GM12878 (cell line): ENCODE measurements at regions not wholly inside any gene's neighbourhood (a gene's known extent, or its start where the extent isn't known, plus 50 kb on each side); places are given as distances from the start of the nearest gene placed in this dataset.

ENCODE experiments used
- ATAC-seq: fragments of 200-7000 bp; cut with Tn5 transposase; 3 replicates; pipeline ENCODE4 v1.9.1; 2020; ENCODE audit warnings: mild to moderate bottlenecking, moderate library complexity
- BruUV-seq: library from RNA; stranded (reverse); fragments of 400-500 nt; replicated peaks from 2 replicates; lab custom pipeline; 2021; lab: Mats Ljungman, UMichigan
- CTCF ChIA-PET: fragments of 300-600 bp; sonication (Branson Sonifier 250); formaldehyde crosslinking; extraction: SDS; loops from one replicate; lab custom pipeline; 2021; ENCODE audit warnings: inconsistent platforms; lab: Yijun Ruan, JAX
- POLR2A ChIA-PET: fragments of 350-600 bp; formaldehyde crosslinking; extraction: SDS; loops from one replicate; lab custom pipeline; 2021; ENCODE audit warnings: inconsistent platforms; lab: Charles Lee
- RAD21 ChIA-PET: fragments of 300-600 bp; sonication (Branson Sonifier 250); formaldehyde crosslinking; loops from one replicate; lab custom pipeline; 2023; ENCODE audit warnings: antibody characterized with exemption; ENCODE audit not compliant: unreplicated experiment; lab: Charles Lee
- SMC1A ChIA-PET: fragments of 300-600 bp; sonication (Branson Sonifier 250); formaldehyde crosslinking; loops from one replicate; lab custom pipeline; 2023; ENCODE audit not compliant: unreplicated experiment, uncharacterized antibody; lab: Charles Lee
- DNase-seq: peaks from one replicate; pipeline ENCODE4 v3.0.0-alpha.2; 2011; ENCODE audit warnings: low read depth, low spot score
- FAIRE-seq: peaks from 3 replicates; lab custom pipeline; 2011; peaks lifted over from hg19 to GRCh38; lab: Jason Lieb, UNC
- H2AFZ ChIP-seq: 2 replicates; pipeline ENCODE4 v1.6.0; 2011; ENCODE audit warnings: low read depth, low read length, control low read depth; ENCODE audit not compliant: control insufficient read depth
- H3K27ac ChIP-seq: 2 replicates; pipeline ENCODE4 v1.5.1; 2011; ENCODE audit warnings: control low read depth; ENCODE audit not compliant: control insufficient read depth, insufficient read depth
- H3K27me3 ChIP-seq, 2 experiments: replicated peaks in 1 of 2; 2 replicates each; pipeline versions ENCODE4 v1.6.0 to v1.6.1; 2011; ENCODE audit warnings: low read length in 1 of 2; ENCODE audit not compliant: control insufficient read depth in 2 of 2, insufficient read depth in 2 of 2
- H3K36me3 ChIP-seq, 2 experiments: 2 replicates each; pipeline ENCODE4 v1.5.1; 2011; ENCODE audit warnings: low read length in 1 of 2; ENCODE audit not compliant: control insufficient read depth in 2 of 2, insufficient read depth in 2 of 2
- H3K4me1 ChIP-seq: 2 replicates; pipeline ENCODE4 v1.6.1; 2011; ENCODE audit warnings: mild to moderate bottlenecking, low read length, moderate library complexity, mixed read lengths; ENCODE audit not compliant: control insufficient read depth, insufficient read depth
- H3K4me2 ChIP-seq: 2 replicates; pipeline ENCODE4 v1.6.0; 2011; ENCODE audit warnings: control low read depth; ENCODE audit not compliant: control insufficient read depth, insufficient read depth
- H3K4me3 ChIP-seq: fragments of 200-600 bp; sonication (generic); 2 replicates; pipeline ENCODE4 v1.5.1; 2016
- H3K79me2 ChIP-seq: 2 replicates; pipeline ENCODE4 v1.6.0; 2011; ENCODE audit warnings: low read length; ENCODE audit not compliant: control insufficient read depth, insufficient read depth
- H3K9ac ChIP-seq: 2 replicates; pipeline ENCODE4 v1.8.0; 2011; ENCODE audit warnings: low read length, control low read depth, mixed read lengths; ENCODE audit not compliant: control insufficient read depth, insufficient read depth
- H3K9me3 ChIP-seq: replicated peaks from 3 replicates; pipeline ENCODE4 v1.5.1; 2011; ENCODE audit warnings: mild to moderate bottlenecking, low read length; ENCODE audit not compliant: control insufficient read depth, insufficient read depth
- H4K20me1 ChIP-seq: 2 replicates; pipeline ENCODE4 v1.6.0; 2011; ENCODE audit not compliant: control insufficient read depth, insufficient read depth
- ESRRA ChIP-seq: IDR thresholded peaks from 2 replicates; pipeline ENCODE4 v1.6.1; 2012; ENCODE audit warnings: mild to moderate bottlenecking, low read length, improper control_type of control experiment
- KDM1A ChIP-seq: fragments of 200-600 bp; sonication (generic); IDR thresholded peaks from 2 replicates; pipeline ENCODE4 v1.6.1; 2016; ENCODE audit warnings: borderline replicate concordance
- SUPT20H ChIP-seq: IDR thresholded peaks from 2 replicates; pipeline ENCODE4 v1.6.1; 2011; ENCODE audit warnings: low read depth, mild to moderate bottlenecking, low read length, moderate library complexity, borderline replicate concordance; ENCODE audit not compliant: control insufficient read depth
- TAF1 ChIP-seq: IDR thresholded peaks from 2 replicates; pipeline ENCODE4 v1.6.1; 2011; ENCODE audit warnings: mild to moderate bottlenecking, low read depth, low read length, borderline replicate concordance
- YBX1 ChIP-seq: fragments of 450-650 bp; IDR thresholded peaks from 2 replicates; pipeline ENCODE4 v1.6.1; 2016; ENCODE audit warnings: antibody characterized with exemption
- WGBS: methylation state at CpG from one replicate; pipeline ENCODE4 v1.1.6; 2016; ENCODE audit warnings: low lambda C conversion rate; ENCODE audit not compliant: insufficient replicate concordance, insufficient coverage; ENCODE audit errors: missing lambda C conversion rate; 5-methylcytosine and 5-hydroxymethylcytosine counted together
- in situ Hi-C: fragments of 300-500 bp; cut with MboI; formaldehyde crosslinking; loops from 9 replicates; pipeline ENCODE4 v1.14.3; 2018; ENCODE audit warnings: mixed read lengths
- intact Hi-C: fragments of 100-400 bp; cut with micrococcal nuclease; formaldehyde crosslinking; loops from one replicate; pipeline ENCODE4 v1.14.2; 2022; ENCODE audit not compliant: unreplicated experiment

DNA sequence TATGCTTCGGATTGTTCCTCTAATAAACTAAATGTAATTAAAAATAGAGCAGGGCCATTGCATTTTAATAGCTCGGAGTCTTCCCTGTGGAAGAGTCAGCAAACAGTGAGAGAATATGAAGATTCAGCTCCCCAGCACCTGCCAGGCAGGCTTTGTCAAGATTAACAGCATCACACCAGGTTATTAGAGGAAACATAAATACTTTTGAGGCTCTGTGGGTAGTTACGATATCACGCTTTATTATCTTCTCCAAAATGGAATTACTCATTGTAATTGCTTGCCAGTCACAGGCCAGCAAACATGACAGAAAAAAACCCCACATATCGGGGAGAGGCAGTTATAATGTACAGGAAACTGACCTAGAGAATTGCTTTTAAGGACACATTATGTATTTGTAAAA, 303.9 kb downstream of the CPS1 start:
- BruUV-seq = no TSS peak
- Histone ChIP-seq H3K4me1 (no peaks in the 10 kb centered on the region), H3K79me2 (no peaks in the 10 kb centered on the region), H3K4me3 (no peak overlapping the region), H3K27ac (no peak overlapping the region), H3K27me3 (no peaks in the 10 kb centered on the region), H4K20me1 (no peaks in the 10 kb centered on the region), H3K9me3 (no peaks in the 10 kb centered on the region), H3K36me3 (no peaks in the 10 kb centered on the region), H3K4me2 (no peak overlapping the region), H2AFZ (no peak overlapping the region), H3K9ac (no peak overlapping the region)
- intact Hi-C loops (no loop called here), in situ Hi-C loops (no loop called here)
- ChIA-PET CTCF (no interaction called here), SMC1A (no interaction called here), POLR2A (no interaction called here), RAD21 (no interaction called here)
- 16% methylated on average over 5 of the region's 5 CpGs for WGBS
- DNase-seq = no peak
- no peak for ATAC-seq
- TF ChIP-seq YBX1 (no peak), TAF1 (no peak), SUPT20H (no peak), KDM1A (no peak), ESRRA (no peak)
- FAIRE-seq = no peak

DNA sequence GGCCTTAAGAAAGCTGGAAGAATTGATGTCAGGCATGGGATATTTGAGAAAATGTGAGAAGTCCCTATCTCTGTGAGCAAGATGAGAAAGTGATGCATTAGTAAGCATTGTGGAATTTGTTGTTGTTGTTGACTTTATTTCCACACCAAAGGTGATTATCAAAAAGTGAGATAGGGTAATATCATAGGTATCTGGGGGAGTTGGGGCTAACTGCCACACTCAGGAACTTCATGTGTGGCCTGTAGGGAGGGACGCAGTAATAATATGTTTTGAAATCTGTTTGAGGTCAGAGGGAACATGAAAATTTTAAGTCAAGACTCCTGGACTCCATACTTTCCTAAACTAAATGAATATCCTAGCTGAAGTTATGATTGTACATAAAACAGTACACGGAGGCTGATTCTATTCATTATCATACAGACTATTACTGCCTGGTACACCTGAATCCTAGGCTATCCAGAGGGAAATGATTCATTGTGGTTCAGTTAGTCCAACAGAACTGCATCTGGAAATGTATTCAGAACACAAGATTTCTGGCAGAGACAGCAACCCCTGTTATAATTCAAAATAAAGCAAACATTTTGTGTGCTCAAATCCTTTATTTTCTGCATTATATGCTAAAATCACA, 304.8 kb downstream of the CPS1 start:
- ChIA-PET SMC1A (no interaction called here), CTCF (no interaction called here), POLR2A (no interaction called here), RAD21 (no interaction called here)
- Histone ChIP-seq H3K9me3 (no peaks in the 10 kb centered on the region), H3K79me2 (no peaks in the 10 kb centered on the region), H3K36me3 (no peaks in the 10 kb centered on the region), H3K27ac (no peak overlapping the region), H3K4me2 (no peak overlapping the region), H2AFZ (no peak overlapping the region), H4K20me1 (no peaks in the 10 kb centered on the region), H3K9ac (no peak overlapping the region), H3K4me3 (no peak overlapping the region), H3K4me1 (no peaks in the 10 kb centered on the region), H3K27me3 (no peaks in the 10 kb centered on the region)
- DNase-seq (no peak), ATAC-seq (no peak), FAIRE-seq (no peak)
- intact Hi-C loops = no loop called here
- TF ChIP-seq ESRRA = no peak
- 24% methylated on average over 2 of the region's 2 CpGs for WGBS
- in situ Hi-C loops = no loop called here
- BruUV-seq = no TSS peak
